IMR-90 (cell line): ENCODE measurements at regions not wholly inside any gene's neighbourhood (a gene's known extent, or its start where the extent isn't known, plus 50 kb on each side); places are given as distances from the start of the nearest gene placed in this dataset.
A peak's percentile ranks its signal among the peaks of the same experiment; 100 is the strongest.

Source experiments
- ATAC-seq: fragments of 200-7000 bp; cut with Tn5 transposase; 2 replicates; pipeline ENCODE4 v1.9.1; 2020; ENCODE audit warnings: low read depth, mild to moderate bottlenecking, moderate library complexity
- BruUV-seq: library from RNA; stranded (reverse); fragments of 400-500 nt; replicated peaks from 2 replicates; lab custom pipeline; 2021; lab: Mats Ljungman, UMichigan
- CTCF ChIA-PET: fragments of 300-600 bp; formaldehyde crosslinking; extraction: SDS; loops from one replicate; lab custom pipeline; 2021; ENCODE audit warnings: antibody characterized with exemption; lab: Yijun Ruan, JAX
- POLR2A ChIA-PET: fragments of 300-600 bp; sonication (Branson Sonifier 250); formaldehyde crosslinking; loops from one replicate; lab custom pipeline; 2022; ENCODE audit warnings: antibody characterized with exemption; ENCODE audit not compliant: unreplicated experiment; lab: Charles Lee
- DNase-seq: peaks from one replicate; pipeline ENCODE4 v3.0.0; 2013
- H2AFZ ChIP-seq: replicated peaks from 2 replicates; pipeline ENCODE3; 2013; ENCODE audit warnings: low read length, mild to moderate bottlenecking; ENCODE audit not compliant: poor library complexity
- H2AK5ac ChIP-seq: 2 replicates; pipeline ENCODE4 v1.6.1; 2013; ENCODE audit warnings: low read depth, low read length, inconsistent platforms
- H2AK9ac ChIP-seq: replicated peaks from 2 replicates; pipeline ENCODE3; 2013; ENCODE audit warnings: mild to moderate bottlenecking, low read depth, low read length, moderate library complexity; ENCODE audit not compliant: poor library complexity
- H2BK120ac ChIP-seq: 2 replicates; pipeline ENCODE4 v1.6.1; 2013; ENCODE audit warnings: low read depth, low read length, inconsistent platforms
- H2BK15ac ChIP-seq: 3 replicates; pipeline ENCODE4 v1.6.1; 2013; ENCODE audit warnings: low read depth, low read length, inconsistent platforms
- H2BK20ac ChIP-seq: 2 replicates; pipeline ENCODE4 v1.6.1; 2013; ENCODE audit warnings: low read depth, mild to moderate bottlenecking, inconsistent platforms, low read length, moderate library complexity
- H2BK5ac ChIP-seq: 2 replicates; pipeline ENCODE4 v1.6.1; 2013; ENCODE audit warnings: mild to moderate bottlenecking, low read depth, low read length, inconsistent platforms; ENCODE audit not compliant: poor library complexity, severe bottlenecking
- H3K14ac ChIP-seq: replicated peaks from 2 replicates; pipeline ENCODE4 v1.6.1; 2013; ENCODE audit warnings: low read depth, low read length, inconsistent platforms
- H3K18ac ChIP-seq: 2 replicates; pipeline ENCODE4 v1.6.1; 2013; ENCODE audit warnings: low read depth, low read length, control low read depth
- H3K23ac ChIP-seq: 2 replicates; pipeline ENCODE4 v1.6.1; 2013; ENCODE audit warnings: low read depth, low read length, inconsistent platforms
- H3K27ac ChIP-seq: 2 replicates; pipeline ENCODE4 v1.5.1; 2013; ENCODE audit warnings: mild to moderate bottlenecking, control low read depth, low read length; ENCODE audit not compliant: insufficient read depth
- H3K27me3 ChIP-seq: 2 replicates; pipeline ENCODE4 v1.6.1; 2013; ENCODE audit warnings: low read length; ENCODE audit not compliant: control insufficient read depth, insufficient read depth
- H3K36me3 ChIP-seq: 2 replicates; pipeline ENCODE4 v1.6.1; 2013; ENCODE audit warnings: low read length, mixed read lengths; ENCODE audit not compliant: control insufficient read depth, insufficient read depth
- H3K4ac ChIP-seq: 2 replicates; pipeline ENCODE4 v1.6.1; 2013; ENCODE audit warnings: low read depth, low read length, inconsistent platforms
- H3K4me1 ChIP-seq: 2 replicates; pipeline ENCODE4 v1.6.1; 2013; ENCODE audit warnings: low read length, mixed read lengths; ENCODE audit not compliant: control insufficient read depth, insufficient read depth
- H3K4me2 ChIP-seq: 2 replicates; pipeline ENCODE4 v1.6.1; 2013; ENCODE audit warnings: low read depth, mild to moderate bottlenecking, control low read depth, low read length, moderate library complexity
- H3K4me3 ChIP-seq: 2 replicates; pipeline ENCODE4 v1.5.1; 2013; ENCODE audit warnings: low read depth, mild to moderate bottlenecking, control low read depth, low read length, moderate library complexity; ENCODE audit not compliant: insufficient read depth
- H3K56ac ChIP-seq: 2 replicates; pipeline ENCODE4 v1.6.1; 2013; ENCODE audit warnings: low read length, inconsistent platforms; ENCODE audit not compliant: insufficient read depth; ENCODE audit errors: extremely low read depth
- H3K79me1 ChIP-seq, 2 experiments: 2 replicates each; pipeline ENCODE4 v1.6.1; 2013; ENCODE audit warnings: low read length in 2 of 2, inconsistent platforms in 1 of 2, low read depth in 1 of 2
- H3K9ac ChIP-seq: 2 replicates; pipeline ENCODE4 v1.6.1; 2013; ENCODE audit warnings: low read depth, low read length, control low read depth
- H3K9me1 ChIP-seq: 2 replicates; pipeline ENCODE4 v1.6.1; 2013; ENCODE audit warnings: low read length, inconsistent platforms; ENCODE audit not compliant: insufficient read depth
- H3K9me3 ChIP-seq: 2 replicates; pipeline ENCODE4 v1.6.1; 2013; ENCODE audit warnings: low read length; ENCODE audit not compliant: control insufficient read depth, insufficient read depth
- H4K20me1 ChIP-seq: 2 replicates; pipeline ENCODE4 v1.6.1; 2013; ENCODE audit warnings: low read length, inconsistent platforms; ENCODE audit not compliant: insufficient read depth
- H4K5ac ChIP-seq: 2 replicates; pipeline ENCODE4 v1.6.1; 2013; ENCODE audit warnings: mild to moderate bottlenecking, low read depth, low read length, control low read depth
- H4K8ac ChIP-seq, 2 experiments: 2 replicates each; pipeline ENCODE4 v1.6.1; 2013; ENCODE audit warnings: low read depth in 2 of 2, low read length in 2 of 2, control low read depth in 1 of 2, inconsistent platforms in 1 of 2
- H4K91ac ChIP-seq: 2 replicates; pipeline ENCODE4 v1.6.1; 2013; ENCODE audit warnings: low read depth, low read length, inconsistent platforms; ENCODE audit not compliant: insufficient read depth
- CEBPB ChIP-seq: IDR thresholded peaks from 2 replicates; pipeline ENCODE4 v1.6.1; 2012; ENCODE audit warnings: low read depth, low read length, improper control_type of control experiment
- CHD1 ChIP-seq: IDR thresholded peaks from 2 replicates; pipeline ENCODE4 v1.6.1; 2012; ENCODE audit warnings: low read depth, low read length, improper control_type of control experiment
- CTCF ChIP-seq: conservative IDR thresholded peaks from 2 replicates; pipeline ENCODE4 v1.5.1; 2012; ENCODE audit warnings: mild to moderate bottlenecking, low read depth, low read length, improper control_type of control experiment
- ELK1 ChIP-seq: fragments of 150-350 bp; IDR thresholded peaks from 2 replicates; pipeline ENCODE4 v1.6.1; 2016; ENCODE audit warnings: low read depth, mild to moderate bottlenecking, low read length, moderate library complexity, borderline replicate concordance
- MAFK ChIP-seq: IDR thresholded peaks from 2 replicates; pipeline ENCODE4 v1.6.1; 2012; ENCODE audit warnings: low read depth, low read length, improper control_type of control experiment
- NFE2L2 ChIP-seq: fragments of 150-350 bp; IDR thresholded peaks from 2 replicates; pipeline ENCODE4 v1.6.1; 2016; ENCODE audit warnings: low read depth, mild to moderate bottlenecking, low read length
- POLR2A ChIP-seq: IDR thresholded peaks from 2 replicates; pipeline ENCODE4 v1.6.1; 2012; ENCODE audit warnings: mild to moderate bottlenecking, low read depth, low read length
- RFX5 ChIP-seq: IDR thresholded peaks from 2 replicates; pipeline ENCODE4 v1.8.0; 2012; ENCODE audit warnings: low read depth, mild to moderate bottlenecking, low read length, moderate library complexity
- SMC3 ChIP-seq: fragments of 150-350 bp; IDR thresholded peaks from 2 replicates; pipeline ENCODE4 v1.6.1; 2016; ENCODE audit warnings: low read depth, mild to moderate bottlenecking, antibody characterized with exemption, low read length, moderate library complexity
- dilution Hi-C: fragments of 300-500 bp; cut with HindIII; formaldehyde crosslinking; loops from one replicate; pipeline ENCODE4 v1.14.3; 2018; ENCODE audit warnings: low sequenced_read_pairs; ENCODE audit not compliant: unreplicated experiment
- in situ Hi-C: fragments of 300-500 bp; cut with MboI; formaldehyde crosslinking; loops from 3 replicates; pipeline ENCODE4 v1.14.3; 2019; ENCODE audit warnings: low sequenced_read_pairs, inconsistent platforms, mixed read lengths
- intact Hi-C: fragments of 100-400 bp; cut with micrococcal nuclease; formaldehyde crosslinking; loops from 2 replicates; pipeline ENCODE4 v1.10.0; 2022

- no peak overlapping the region for H3K4ac ChIP-seq
- ATAC-seq: no peak
- no peak overlapping the region for H2BK20ac ChIP-seq
- H2BK15ac ChIP-seq: no peak overlapping the region
- intact Hi-C loops (no loop called here), in situ Hi-C loops (no loop called here), dilution Hi-C loops (no loop called here)
- no peak overlapping the region for H3K23ac ChIP-seq
- no TSS peak for BruUV-seq
- no peak overlapping the region for H4K5ac ChIP-seq
- no peak overlapping the region for H4K8ac ChIP-seq
- no peak for DNase-seq
- H2AK9ac ChIP-seq: no peak overlapping the region
- no peak overlapping the region for H2BK5ac ChIP-seq
- H3K4me2 ChIP-seq: no peak overlapping the region
- H3K9ac ChIP-seq: no peak overlapping the region
- H3K9me1 ChIP-seq: no peaks in the 10 kb centered on the region
- no peaks in the 10 kb centered on the region for H3K9me3 ChIP-seq
- ChIA-PET POLR2A (no interaction called here), CTCF (no interaction called here)
- TF ChIP-seq ELK1 (no peak), RFX5 (no peak), SMC3 (no peak), CHD1 (no peak), CEBPB (no peak), MAFK (0 out of 2 replicates have a peak, but pooled peaks have one; percentile 10), POLR2A (no peak), NFE2L2 (no peak), CTCF (no peak)
- H3K4me1 ChIP-seq: no peaks in the 10 kb centered on the region
- no peaks in the 10 kb centered on the region for H3K36me3 ChIP-seq
- H3K56ac ChIP-seq: no peak overlapping the region
- H2BK120ac ChIP-seq: no peak overlapping the region
- no peaks in the 10 kb centered on the region for H3K27me3 ChIP-seq
- H3K79me1 ChIP-seq: no peaks in the 10 kb centered on the region
- H3K18ac ChIP-seq: no peak overlapping the region
- H3K4me3 ChIP-seq: no peak overlapping the region
- H3K27ac ChIP-seq: no peak overlapping the region
- H2AFZ ChIP-seq: no peak overlapping the region
- no peak overlapping the region for H3K14ac ChIP-seq
- H2AK5ac ChIP-seq: no peak overlapping the region
- H4K91ac ChIP-seq: no peak overlapping the region
- no peaks in the 10 kb centered on the region for H4K20me1 ChIP-seq
Observed at GRCh38 chr2:84065857-84066256, 393.2 kb downstream of the SUCLG1 start.
